ENCODE measurements at regions not wholly inside any gene's neighbourhood (a gene's known extent, or its start where the extent isn't known, plus 50 kb on each side); places are given as distances from the start of the nearest gene placed in this dataset.

DNA sequence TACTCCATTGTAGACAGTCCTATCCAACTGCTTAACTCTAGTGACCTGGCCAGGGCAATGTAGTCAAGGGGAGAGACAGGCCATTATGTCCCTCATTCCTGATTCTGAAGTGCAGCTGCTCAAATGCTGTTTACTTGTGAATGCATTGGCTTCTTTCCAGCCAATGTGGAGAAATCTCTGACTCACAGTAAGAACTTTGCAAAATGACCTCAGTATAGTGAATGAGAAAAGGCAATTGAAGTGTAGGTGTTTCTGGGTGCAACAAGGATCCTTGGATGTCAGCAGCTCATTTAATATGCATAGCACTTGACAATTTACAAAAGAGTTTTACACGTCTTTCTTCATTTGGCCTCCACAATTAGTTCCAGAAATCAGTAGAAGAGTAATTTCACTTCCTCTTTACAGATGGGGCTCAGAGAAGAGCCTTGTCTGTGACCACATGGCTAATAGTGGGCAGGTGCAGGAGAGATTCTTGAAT, 367.2 kb downstream of the OSTF1 start:
- TF ChIP-seq POLR2A (IDR thresholded peaks at IDR 0.05; ENCODE audit: low read depth, low read length): no peak
- no peak for TF ChIP-seq POLR2AphosphoS5 (IDR thresholded peaks at IDR 0.05; ENCODE audit: low read depth, low read length)
- no peak for TF ChIP-seq TAF1 (IDR thresholded peaks at IDR 0.05; ENCODE audit: low read depth, low read length)
- TF ChIP-seq PAX5 (IDR thresholded peaks at IDR 0.05; ENCODE audit: insufficient read depth, low read length, severe bottlenecking): no peak

Data from GM12891 (cell line).